ENCODE measurements at regions not wholly inside any gene's neighbourhood (a gene's known extent, or its start where the extent isn't known, plus 50 kb on each side); places are given as distances from the start of the nearest gene placed in this dataset.

DNA sequence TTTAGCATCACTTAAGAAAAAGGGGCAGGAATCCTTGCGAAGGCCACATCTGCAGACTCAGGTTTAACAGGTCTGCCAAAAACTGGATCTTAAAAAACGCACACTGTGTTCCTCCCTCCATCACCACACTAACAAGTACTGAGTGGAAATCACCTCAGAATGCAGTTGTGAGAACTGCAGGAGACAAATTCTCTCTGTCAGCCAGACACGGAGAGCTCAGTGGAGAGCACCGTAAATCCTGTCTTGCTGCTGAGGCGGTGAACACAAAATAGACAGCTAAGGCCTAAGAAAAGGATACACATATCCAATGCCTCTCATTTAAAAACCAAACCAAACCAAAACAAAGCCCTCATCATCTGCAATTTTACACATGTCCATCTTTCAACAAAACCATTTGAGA, 1287.6 kb downstream of the EFNB2 start:
- Histone ChIP-seq H3K9me3 (ENCODE audit: insufficient read depth, low read length) (no peaks in the 10 kb centered on the region), H3K4me3 (ENCODE audit: low read length) (no peak overlapping the region), H3K27me3 (ENCODE audit: low read depth, low read length) (no peaks in the 10 kb centered on the region), H3K4me2 (ENCODE audit: low read length) (no peak overlapping the region), H2AFZ (ENCODE audit: low read depth, low read length) (0 out of 2 replicates have a peak overlapping the region, but pooled peaks have one; percentile 46), H3K9ac (ENCODE audit: low read length) (no peak overlapping the region), H4K20me1 (ENCODE audit: insufficient read depth, low read length) (no peaks in the 10 kb centered on the region), H3K27ac (ENCODE audit: low read length) (no peak overlapping the region), H3K36me3 (replicated peaks; ENCODE audit: low read depth, low read length) (no peaks in the 10 kb centered on the region), H3K79me2 (ENCODE audit: low read length) (no peaks in the 10 kb centered on the region), H3K4me1 (ENCODE audit: low read length) (peaks cover 6% of the 10 kb centered on the region; the same call in 1 of the 2 replicates)
- no peak for TF ChIP-seq EZH2phosphoT487 (IDR thresholded peaks at IDR 0.05; ENCODE audit: low read depth)
- TF ChIP-seq, protein P1, sequence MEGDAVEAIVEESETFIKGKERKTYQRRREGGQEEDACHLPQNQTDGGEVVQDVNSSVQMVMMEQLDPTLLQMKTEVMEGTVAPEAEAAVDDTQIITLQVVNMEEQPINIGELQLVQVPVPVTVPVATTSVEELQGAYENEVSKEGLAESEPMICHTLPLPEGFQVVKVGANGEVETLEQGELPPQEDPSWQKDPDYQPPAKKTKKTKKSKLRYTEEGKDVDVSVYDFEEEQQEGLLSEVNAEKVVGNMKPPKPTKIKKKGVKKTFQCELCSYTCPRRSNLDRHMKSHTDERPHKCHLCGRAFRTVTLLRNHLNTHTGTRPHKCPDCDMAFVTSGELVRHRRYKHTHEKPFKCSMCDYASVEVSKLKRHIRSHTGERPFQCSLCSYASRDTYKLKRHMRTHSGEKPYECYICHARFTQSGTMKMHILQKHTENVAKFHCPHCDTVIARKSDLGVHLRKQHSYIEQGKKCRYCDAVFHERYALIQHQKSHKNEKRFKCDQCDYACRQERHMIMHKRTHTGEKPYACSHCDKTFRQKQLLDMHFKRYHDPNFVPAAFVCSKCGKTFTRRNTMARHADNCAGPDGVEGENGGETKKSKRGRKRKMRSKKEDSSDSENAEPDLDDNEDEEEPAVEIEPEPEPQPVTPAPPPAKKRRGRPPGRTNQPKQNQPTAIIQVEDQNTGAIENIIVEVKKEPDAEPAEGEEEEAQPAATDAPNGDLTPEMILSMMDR (IDR thresholded peaks at IDR 0.05; ENCODE audit: low read depth, low read length) = no peak

DNA sequence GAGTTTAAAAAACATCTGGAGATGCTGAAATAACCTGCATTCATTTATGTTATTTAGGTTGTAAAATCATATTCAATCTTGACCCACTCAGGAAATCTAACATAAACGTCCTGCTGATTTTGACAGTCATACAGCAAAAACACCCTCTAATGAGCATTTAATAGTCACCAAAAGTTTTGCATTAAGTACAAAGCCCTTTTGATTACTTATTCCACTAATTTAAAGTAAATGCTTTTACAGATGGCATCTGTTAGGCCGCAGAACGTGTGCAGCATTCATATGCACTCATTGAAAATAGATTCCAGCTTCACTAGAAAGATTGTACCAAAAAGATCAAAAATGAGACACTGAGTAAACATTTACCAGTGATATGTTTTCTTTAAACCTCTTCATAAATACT, 1295.1 kb downstream of the EFNB2 start:
- Histone ChIP-seq H3K4me1 (ENCODE audit: low read length) (no peaks in the 10 kb centered on the region), H4K20me1 (ENCODE audit: insufficient read depth, low read length) (no peaks in the 10 kb centered on the region), H2AFZ (ENCODE audit: low read depth, low read length) (no peak overlapping the region), H3K9me3 (ENCODE audit: insufficient read depth, low read length) (0 out of 2 replicates have a peak, but pooled peaks cover 5% of the 10 kb centered on the region), H3K27me3 (ENCODE audit: low read depth, low read length) (no peaks in the 10 kb centered on the region), H3K4me2 (ENCODE audit: low read length) (no peak overlapping the region), H3K27ac (ENCODE audit: low read length) (no peak overlapping the region), H3K36me3 (replicated peaks; ENCODE audit: low read depth, low read length) (no peaks in the 10 kb centered on the region), H3K4me3 (ENCODE audit: low read length) (no peak overlapping the region), H3K79me2 (ENCODE audit: low read length) (no peaks in the 10 kb centered on the region), H3K9ac (ENCODE audit: low read length) (no peak overlapping the region)
- TF ChIP-seq, protein P1 (IDR thresholded peaks at IDR 0.05; ENCODE audit: low read depth, low read length) = no peak
- TF ChIP-seq EZH2phosphoT487 (IDR thresholded peaks at IDR 0.05; ENCODE audit: low read depth) = no peak

DNA sequence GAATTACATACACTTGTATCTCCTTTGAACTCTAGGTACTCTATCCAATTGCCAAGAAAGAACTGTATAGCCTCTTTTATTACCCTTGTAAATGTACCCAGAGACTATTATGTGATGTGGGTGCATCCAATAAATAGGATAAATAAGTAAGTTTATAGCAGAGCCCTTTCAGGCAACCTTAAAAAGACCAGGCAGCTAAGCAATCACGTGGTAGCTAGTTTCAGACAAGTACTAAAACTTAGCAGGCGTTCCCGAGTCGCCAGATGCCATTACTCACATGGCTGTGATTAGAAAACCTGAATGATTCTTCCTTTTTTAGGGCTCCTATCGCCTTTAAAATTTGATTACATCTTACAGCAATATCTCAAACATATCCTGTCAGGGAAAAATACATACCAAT, 1303.0 kb downstream of the EFNB2 start:
- Histone ChIP-seq H3K9me3 (ENCODE audit: insufficient read depth, low read length) (0 out of 2 replicates have a peak, but pooled peaks cover under 1% of the 10 kb centered on the region), H3K36me3 (replicated peaks; ENCODE audit: low read depth, low read length) (no peaks in the 10 kb centered on the region), H3K4me2 (ENCODE audit: low read length) (no peak overlapping the region), H3K27me3 (ENCODE audit: low read depth, low read length) (no peaks in the 10 kb centered on the region), H3K79me2 (ENCODE audit: low read length) (no peaks in the 10 kb centered on the region), H2AFZ (ENCODE audit: low read depth, low read length) (no peak overlapping the region), H3K27ac (ENCODE audit: low read length) (no peak overlapping the region), H3K4me1 (ENCODE audit: low read length) (no peaks in the 10 kb centered on the region), H4K20me1 (ENCODE audit: insufficient read depth, low read length) (no peaks in the 10 kb centered on the region), H3K4me3 (ENCODE audit: low read length) (no peak overlapping the region), H3K9ac (ENCODE audit: low read length) (no peak overlapping the region)
- no peak for TF ChIP-seq EZH2phosphoT487 (IDR thresholded peaks at IDR 0.05; ENCODE audit: low read depth)
- TF ChIP-seq, protein P1 (IDR thresholded peaks at IDR 0.05; ENCODE audit: low read depth, low read length) = no peak

DNA sequence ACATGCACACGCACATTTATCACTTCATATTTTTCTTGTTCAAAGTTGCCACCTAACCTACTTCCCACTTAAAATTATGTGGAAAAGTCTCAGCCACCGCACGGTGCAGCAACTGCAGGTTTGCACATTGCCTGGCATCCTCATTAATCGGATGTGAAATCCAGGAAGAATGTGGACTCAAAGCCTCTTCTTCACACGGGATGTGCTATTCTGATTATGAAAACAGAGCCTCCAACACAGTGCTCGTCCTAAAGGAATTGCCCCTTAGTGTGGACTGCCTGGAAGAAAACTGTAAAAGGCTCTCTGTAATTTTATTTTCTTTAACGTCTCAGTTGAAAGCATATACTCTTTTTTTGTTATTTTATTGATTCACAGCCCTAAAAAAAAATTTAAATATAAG, 1303.5 kb downstream of the EFNB2 start:
- no peaks in the 10 kb centered on the region for H3K79me2 ChIP-seq (ENCODE audit: low read length)
- H3K4me1 ChIP-seq (ENCODE audit: low read length) = no peaks in the 10 kb centered on the region
- no peak overlapping the region for H3K4me3 ChIP-seq (ENCODE audit: low read length)
- no peak overlapping the region for H2AFZ ChIP-seq (ENCODE audit: low read depth, low read length)
- TF ChIP-seq EZH2phosphoT487 (IDR thresholded peaks at IDR 0.05; ENCODE audit: low read depth) = no peak
- TF ChIP-seq, protein P1 (IDR thresholded peaks at IDR 0.05; ENCODE audit: low read depth, low read length) = no peak
- H3K27me3 ChIP-seq (ENCODE audit: low read depth, low read length) = no peaks in the 10 kb centered on the region
- H3K9me3 ChIP-seq (ENCODE audit: insufficient read depth, low read length) = no peaks in the 10 kb centered on the region
- no peak overlapping the region for H3K4me2 ChIP-seq (ENCODE audit: low read length)
- no peak overlapping the region for H3K9ac ChIP-seq (ENCODE audit: low read length)
- no peaks in the 10 kb centered on the region for H4K20me1 ChIP-seq (ENCODE audit: insufficient read depth, low read length)
- no peak overlapping the region for H3K27ac ChIP-seq (ENCODE audit: low read length)
- H3K36me3 ChIP-seq (replicated peaks; ENCODE audit: low read depth, low read length) = no peaks in the 10 kb centered on the region

Data from OCI-LY3 (cell line).